Trophoblast cell (in vitro differentiated cells and primary cell): ENCODE measurements at regions not wholly inside any gene's neighbourhood (a gene's known extent, or its start where the extent isn't known, plus 50 kb on each side); places are given as distances from the start of the nearest gene placed in this dataset.

Experiments used
- DNase-seq, 2 donors: peaks; one replicate each; pipeline ENCODE4 v3.0.0-alpha.2; 2016
- H2AFZ ChIP-seq: 2 replicates; pipeline ENCODE4 v1.6.1; 2013; ENCODE audit warnings: low read length, moderate library complexity, mild to moderate bottlenecking; ENCODE audit not compliant: insufficient read depth, poor library complexity
- H2AK5ac ChIP-seq: 2 replicates; pipeline ENCODE4 v1.6.1; 2013; ENCODE audit warnings: mild to moderate bottlenecking, low read length
- H2BK120ac ChIP-seq: 2 replicates; pipeline ENCODE4 v1.6.1; 2013; ENCODE audit warnings: low read length, mild to moderate bottlenecking, moderate library complexity; ENCODE audit not compliant: insufficient read depth, poor library complexity
- H2BK12ac ChIP-seq: 2 replicates; pipeline ENCODE4 v1.6.1; 2013; ENCODE audit warnings: mild to moderate bottlenecking, low read length, moderate library complexity
- H2BK5ac ChIP-seq: 2 replicates; pipeline ENCODE4 v1.6.1; 2013; ENCODE audit warnings: low read length, low read depth, moderate library complexity, mild to moderate bottlenecking; ENCODE audit not compliant: poor library complexity
- H3K14ac ChIP-seq: 2 replicates; pipeline ENCODE4 v1.6.1; 2013; ENCODE audit warnings: mild to moderate bottlenecking, low read length
- H3K18ac ChIP-seq: 2 replicates; pipeline ENCODE4 v1.6.1; 2013; ENCODE audit warnings: mild to moderate bottlenecking, low read length
- H3K23ac ChIP-seq: 2 replicates; pipeline ENCODE4 v1.6.1; 2013; ENCODE audit warnings: low read length
- H3K27ac ChIP-seq: 2 replicates; pipeline ENCODE4 v1.5.1; 2013; ENCODE audit warnings: low read depth, mild to moderate bottlenecking, inconsistent platforms, low read length, moderate library complexity
- H3K27me3 ChIP-seq: 2 replicates; pipeline ENCODE4 v1.6.1; 2013; ENCODE audit warnings: inconsistent platforms, mild to moderate bottlenecking, low read length, moderate library complexity; ENCODE audit not compliant: insufficient read depth
- H3K36me3 ChIP-seq, 2 experiments: 1 replicate in 1 of 2; 2 replicates in 1 of 2; pipeline ENCODE4 v1.6.1; 2013; ENCODE audit warnings: low read length in 2 of 2, mild to moderate bottlenecking in 2 of 2, moderate library complexity in 1 of 2; ENCODE audit not compliant: insufficient read depth in 2 of 2, control insufficient read depth in 1 of 2
- H3K4ac ChIP-seq: 2 replicates; pipeline ENCODE4 v1.6.1; 2013; ENCODE audit warnings: low read depth, mild to moderate bottlenecking, low read length, moderate library complexity
- H3K4me1 ChIP-seq, 2 experiments: 1 replicate in 1 of 2; 2 replicates in 1 of 2; pipeline ENCODE4 v1.6.1; 2013; ENCODE audit warnings: low read length in 2 of 2, mild to moderate bottlenecking in 2 of 2, moderate library complexity in 1 of 2; ENCODE audit not compliant: insufficient read depth in 2 of 2, control insufficient read depth in 1 of 2
- H3K4me2 ChIP-seq: 2 replicates; pipeline ENCODE4 v1.6.1; 2013; ENCODE audit warnings: inconsistent platforms, mild to moderate bottlenecking, low read length, moderate library complexity
- H3K4me3 ChIP-seq: 2 replicates; pipeline ENCODE4 v1.5.1; 2013; ENCODE audit warnings: mild to moderate bottlenecking, low read depth, low read length, inconsistent platforms
- H3K79me1 ChIP-seq: one replicate; pipeline ENCODE4 v1.6.1; 2013; ENCODE audit warnings: low read length
- H3K79me2 ChIP-seq: 2 replicates; pipeline ENCODE4 v1.6.1; 2013; ENCODE audit warnings: low read length, mild to moderate bottlenecking; ENCODE audit not compliant: control insufficient read depth, insufficient read depth, poor library complexity
- H3K9ac ChIP-seq: 2 replicates; pipeline ENCODE4 v1.6.1; 2013; ENCODE audit warnings: mild to moderate bottlenecking, low read length
- H3K9me3 ChIP-seq: 2 replicates; pipeline ENCODE4 v1.6.1; 2013; ENCODE audit warnings: low read depth, mild to moderate bottlenecking, control low read depth, inconsistent platforms, low read length; ENCODE audit not compliant: insufficient read depth
- H4K12ac ChIP-seq: 2 replicates; pipeline ENCODE4 v1.6.1; 2013; ENCODE audit warnings: low read depth, mild to moderate bottlenecking, low read length, moderate library complexity
- H4K8ac ChIP-seq: 2 replicates; pipeline ENCODE4 v1.6.1; 2013; ENCODE audit warnings: low read depth, mild to moderate bottlenecking, low read length, moderate library complexity
- H4K91ac ChIP-seq: one replicate; pipeline ENCODE4 v1.6.1; 2013; ENCODE audit warnings: low read depth, mild to moderate bottlenecking, low read length, moderate library complexity
- WGBS: extraction: QIAGEN DNeasy Blood & Tissue Kit; methylation state at CpG from one replicate; pipeline ENCODE4 v1.1.7; 2013; ENCODE audit warnings: missing lambda C conversion rate; ENCODE audit not compliant: insufficient read length, insufficient coverage; ENCODE audit errors: extremely low coverage; 5-methylcytosine and 5-hydroxymethylcytosine counted together

GRCh38 chr12:125331342-125332052 is 266.3 kb downstream of the AACS start:
- H3K79me2 ChIP-seq: no peaks in the 10 kb centered on the region
- H3K79me1 ChIP-seq: peaks cover 2% of the 10 kb centered on the region
- H3K4me2 ChIP-seq: peak overlapping the region; percentile 95
- H2BK5ac ChIP-seq: no peak overlapping the region
- no peaks in the 10 kb centered on the region for H3K27me3 ChIP-seq
- peaks cover 6% of the 10 kb centered on the region in 2 experiments for H3K4me1 ChIP-seq
- peak overlapping the region; percentile 50 for H3K9ac ChIP-seq
- no peak overlapping the region for H4K12ac ChIP-seq
- no peak overlapping the region for H2BK12ac ChIP-seq
- H3K4me3 ChIP-seq: peak overlapping the region; percentile 58
- peak overlapping the region; percentile 44 for H2BK120ac ChIP-seq
- H3K23ac ChIP-seq: no peak overlapping the region
- no peak overlapping the region for H3K18ac ChIP-seq
- H3K9me3 ChIP-seq: peaks cover 8% of the 10 kb centered on the region
- no peak overlapping the region for H2AK5ac ChIP-seq
- H3K14ac ChIP-seq: no peak overlapping the region
- H3K36me3 ChIP-seq: no peaks in the 10 kb centered on the region
- no peak for DNase-seq
- H2AFZ ChIP-seq: peak overlapping the region; percentile 79
- WGBS: no CpG with 5 or more reads among the region's 16 CpGs
- no peak overlapping the region for H3K27ac ChIP-seq
- no peak overlapping the region for H3K4ac ChIP-seq
- H4K8ac ChIP-seq: peak overlapping the region; percentile 25
- H4K91ac ChIP-seq: no peak overlapping the region

- Histone ChIP-seq H3K36me3 (no peaks in the 10 kb centered on the region), H3K27ac (no peak overlapping the region), H2AFZ (no peak overlapping the region), H3K79me1 (peaks cover 2% of the 10 kb centered on the region), H3K4ac (no peak overlapping the region), H3K18ac (no peak overlapping the region), H4K8ac (no peak overlapping the region), H2BK12ac (no peak overlapping the region), H3K9me3 (peaks cover 8% of the 10 kb centered on the region), H4K12ac (no peak overlapping the region), H3K27me3 (no peaks in the 10 kb centered on the region), H3K14ac (no peak overlapping the region), H4K91ac (no peak overlapping the region), H2BK120ac (no peak overlapping the region), H2BK5ac (no peak overlapping the region), H3K4me1 (peaks cover 6% of the 10 kb centered on the region in 2 experiments), H3K79me2 (no peaks in the 10 kb centered on the region), H3K4me3 (no peak overlapping the region), H2AK5ac (no peak overlapping the region), H3K9ac (no peak overlapping the region), H3K23ac (no peak overlapping the region), H3K4me2 (no peak overlapping the region)
- DNase-seq: no peak
- no CpG with 5 or more reads among the region's 11 CpGs for WGBS
Measured at GRCh38 chr12:125332900-125333299, 267.7 kb downstream of the AACS start.

- Histone ChIP-seq H2BK12ac (no peak overlapping the region), H3K4ac (no peak overlapping the region), H2AK5ac (no peak overlapping the region), H3K79me1 (peaks cover 2% of the 10 kb centered on the region), H2BK120ac (no peak overlapping the region), H3K27me3 (no peaks in the 10 kb centered on the region), H4K91ac (no peak overlapping the region), H3K4me1 (peaks cover 0 to 1% of the 10 kb centered on the region in 2 experiments), H3K9me3 (peaks cover 2% of the 10 kb centered on the region), H3K23ac (no peak overlapping the region), H4K8ac (no peak overlapping the region), H3K79me2 (no peaks in the 10 kb centered on the region), H3K36me3 (no peaks in the 10 kb centered on the region), H3K9ac (no peak overlapping the region), H3K18ac (no peak overlapping the region), H3K4me3 (no peak overlapping the region), H3K4me2 (no peak overlapping the region), H2BK5ac (no peak overlapping the region), H3K14ac (no peak overlapping the region), H4K12ac (no peak overlapping the region), H3K27ac (no peak overlapping the region), H2AFZ (no peak overlapping the region)
- DNase-seq: no peak
- WGBS: no CpG with 5 or more reads among the region's 4 CpGs
Measured at GRCh38 chr12:125336246-125336645, 271.0 kb downstream of the AACS start.

DNA sequence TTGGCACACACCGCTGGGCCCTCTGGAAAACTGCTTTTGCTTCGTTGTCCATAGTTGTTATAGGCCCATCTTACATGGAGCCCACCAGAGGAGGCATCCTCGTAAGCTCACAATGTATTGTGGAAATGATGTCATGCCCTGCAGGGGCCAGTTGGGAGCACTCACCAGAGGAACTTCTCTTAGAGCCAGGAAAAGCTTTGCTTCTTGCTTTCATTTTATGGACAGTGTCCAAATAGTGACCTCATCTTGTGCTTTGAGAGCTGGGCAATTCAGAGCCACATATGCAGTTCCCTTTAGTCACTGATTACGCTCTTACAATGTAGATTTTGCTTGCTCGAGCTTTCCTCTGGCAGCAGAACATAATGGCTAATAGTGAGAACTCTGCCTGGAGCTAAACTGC is 275.6 kb downstream of the AACS start:
- H2BK12ac ChIP-seq: no peak overlapping the region
- H3K4ac ChIP-seq: no peak overlapping the region
- no peaks in the 10 kb centered on the region for H3K79me2 ChIP-seq
- no peak overlapping the region for H3K14ac ChIP-seq
- H3K9ac ChIP-seq: no peak overlapping the region
- no peak overlapping the region for H2AK5ac ChIP-seq
- H3K27me3 ChIP-seq: no peaks in the 10 kb centered on the region
- H2BK120ac ChIP-seq: no peak overlapping the region
- H3K23ac ChIP-seq: no peak overlapping the region
- no peaks in the 10 kb centered on the region for H3K79me1 ChIP-seq
- H3K4me3 ChIP-seq: no peak overlapping the region
- H3K18ac ChIP-seq: no peak overlapping the region
- H3K4me1 ChIP-seq: no peaks in the 10 kb centered on the region
- peak in 1 of 2 donors; percentile 1 for DNase-seq
- no peaks in the 10 kb centered on the region for H3K36me3 ChIP-seq
- H3K9me3 ChIP-seq: no peaks in the 10 kb centered on the region
- H2BK5ac ChIP-seq: no peak overlapping the region
- no peak overlapping the region for H3K4me2 ChIP-seq
- no peak overlapping the region for H4K8ac ChIP-seq
- H3K27ac ChIP-seq: no peak overlapping the region
- no peak overlapping the region for H4K12ac ChIP-seq
- H2AFZ ChIP-seq: no peak overlapping the region
- WGBS: no CpG with 5 or more reads among the region's 5 CpGs
- H4K91ac ChIP-seq: no peak overlapping the region
